Testis (tissue), 2 donors: ENCODE measurements at regions not wholly inside any gene's neighbourhood (a gene's known extent, or its start where the extent isn't known, plus 50 kb on each side); places are given as distances from the start of the nearest gene placed in this dataset.

ENCODE experiments used
- POLR2A ChIP-seq: fragments of 450-650 bp; IDR thresholded peaks from one replicate; pipeline ENCODE4 v1.6.1; 2017; ENCODE audit warnings: antibody characterized with exemption, mild to moderate bottlenecking, moderate library complexity
- TF ChIP-seq, protein P1 (sequence below), 3 experiments: fragments of 450-650 bp in 2 of 3; fragments of 200-600 bp in 1 of 3; sonication (generic) in 1 of 3; IDR thresholded peaks; one replicate each; pipeline ENCODE4 v1.5.1; 2016 to 2019; ENCODE audit warnings: antibody characterized with exemption in 3 of 3, mild to moderate bottlenecking in 2 of 3, moderate library complexity in 1 of 3

DNA sequence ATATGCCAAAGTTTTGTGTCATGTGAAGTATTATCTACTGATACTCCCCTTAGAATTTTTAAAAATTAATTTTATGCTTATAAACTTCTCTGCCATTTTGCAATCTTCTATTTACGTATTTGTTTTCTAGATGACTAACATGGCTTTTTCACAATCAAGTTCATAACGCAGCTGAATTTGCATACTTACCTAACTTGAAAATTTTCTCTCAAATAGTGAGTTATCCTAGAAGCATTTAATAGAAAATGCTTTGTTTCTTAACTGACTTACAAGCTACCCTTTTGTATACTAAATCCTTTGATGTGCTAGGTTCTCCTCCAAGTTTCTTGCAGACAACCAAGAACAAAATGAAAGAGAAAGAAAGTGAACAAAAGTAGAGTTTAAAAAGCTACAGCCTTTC is 683.5 kb downstream of the LIG4 start:
- TF ChIP-seq, protein P1, sequence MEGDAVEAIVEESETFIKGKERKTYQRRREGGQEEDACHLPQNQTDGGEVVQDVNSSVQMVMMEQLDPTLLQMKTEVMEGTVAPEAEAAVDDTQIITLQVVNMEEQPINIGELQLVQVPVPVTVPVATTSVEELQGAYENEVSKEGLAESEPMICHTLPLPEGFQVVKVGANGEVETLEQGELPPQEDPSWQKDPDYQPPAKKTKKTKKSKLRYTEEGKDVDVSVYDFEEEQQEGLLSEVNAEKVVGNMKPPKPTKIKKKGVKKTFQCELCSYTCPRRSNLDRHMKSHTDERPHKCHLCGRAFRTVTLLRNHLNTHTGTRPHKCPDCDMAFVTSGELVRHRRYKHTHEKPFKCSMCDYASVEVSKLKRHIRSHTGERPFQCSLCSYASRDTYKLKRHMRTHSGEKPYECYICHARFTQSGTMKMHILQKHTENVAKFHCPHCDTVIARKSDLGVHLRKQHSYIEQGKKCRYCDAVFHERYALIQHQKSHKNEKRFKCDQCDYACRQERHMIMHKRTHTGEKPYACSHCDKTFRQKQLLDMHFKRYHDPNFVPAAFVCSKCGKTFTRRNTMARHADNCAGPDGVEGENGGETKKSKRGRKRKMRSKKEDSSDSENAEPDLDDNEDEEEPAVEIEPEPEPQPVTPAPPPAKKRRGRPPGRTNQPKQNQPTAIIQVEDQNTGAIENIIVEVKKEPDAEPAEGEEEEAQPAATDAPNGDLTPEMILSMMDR (IDR thresholded peaks at IDR 0.05): no peak
- no peak for TF ChIP-seq POLR2A
